ENCODE measurements at regions not wholly inside any gene's neighbourhood (a gene's known extent, or its start where the extent isn't known, plus 50 kb on each side); places are given as distances from the start of the nearest gene placed in this dataset.

- TF ChIP-seq POLR2A (IDR thresholded peaks at IDR 0.05; ENCODE audit: low read depth) (no peak), EP300 (IDR thresholded peaks at IDR 0.05) (no peak), POLR2AphosphoS5 (IDR thresholded peaks at IDR 0.05) (no peak), CTCF (IDR thresholded peaks at IDR 0.05) (no peak)
- Histone ChIP-seq H3K4me1 (no peaks in the 10 kb centered on the region), H3K27ac (replicated peaks in 1 of 4) (no peak overlapping the region), H3K9me3 (no peaks in the 10 kb centered on the region), H3K36me3 (no peaks in the 10 kb centered on the region), H3K27me3 (no peaks in the 10 kb centered on the region), H3K4me3 (no peak overlapping the region)
- WGBS, result 64% methylated on average over 1 of the region's 1 CpG
- DNase-seq (ENCODE audit: extremely low spot score), result no peak
- intact Hi-C loops (cut with DNase I), result no loop called here
Observed at GRCh38 chr3:73120710-73121109, 59.3 kb downstream of the EBLN2 start.

DNA sequence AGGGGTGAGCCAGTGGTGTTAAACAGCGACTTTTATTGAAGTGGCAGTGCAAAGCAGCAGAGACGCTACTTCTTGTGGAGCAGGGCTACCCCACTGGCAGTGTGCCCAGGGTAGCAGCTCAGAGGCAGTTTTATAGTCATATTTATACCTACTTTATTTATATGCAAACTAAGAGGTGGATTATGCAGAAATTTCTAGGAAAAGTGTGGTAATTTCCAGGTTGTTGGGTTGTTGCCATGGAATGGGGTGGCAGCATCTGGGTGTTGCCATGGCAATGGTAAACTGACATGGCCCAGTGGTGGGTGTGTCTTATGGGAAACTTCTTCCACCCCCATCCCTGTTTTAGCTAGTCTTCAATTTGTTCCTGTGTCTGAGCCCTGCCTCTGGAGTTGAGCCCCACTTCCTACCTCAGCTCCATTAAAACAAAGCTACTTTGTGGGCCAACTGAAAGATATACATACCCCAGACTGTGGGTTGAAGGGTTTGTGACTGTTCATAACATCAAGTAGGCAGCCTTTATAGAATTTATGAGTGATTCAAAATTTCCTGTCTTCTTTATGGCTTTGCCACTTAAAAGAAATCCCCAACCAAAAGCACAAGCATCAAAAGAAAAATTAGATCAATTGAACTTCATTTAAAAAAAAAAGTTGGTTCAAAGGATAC is 60.3 kb downstream of the EBLN2 start:
- DNase-seq (ENCODE audit: extremely low spot score), result peak; percentile 37
- Histone ChIP-seq H3K36me3 (no peaks in the 10 kb centered on the region), H3K4me1 (no peaks in the 10 kb centered on the region), H3K27me3 (no peaks in the 10 kb centered on the region), H3K27ac (replicated peaks in 1 of 4) (no peak overlapping the region), H3K4me3 (no peak overlapping the region), H3K9me3 (no peaks in the 10 kb centered on the region)
- intact Hi-C loops (cut with DNase I), result no loop called here
- no peak for TF ChIP-seq POLR2AphosphoS5 (IDR thresholded peaks at IDR 0.05)
- no peak for TF ChIP-seq POLR2A (IDR thresholded peaks at IDR 0.05; ENCODE audit: low read depth)
- no peak for TF ChIP-seq EP300 (IDR thresholded peaks at IDR 0.05)
- TF ChIP-seq CTCF (IDR thresholded peaks at IDR 0.05), result no peak
- WGBS, result 95% methylated on average over 2 of the region's 2 CpGs

DNA sequence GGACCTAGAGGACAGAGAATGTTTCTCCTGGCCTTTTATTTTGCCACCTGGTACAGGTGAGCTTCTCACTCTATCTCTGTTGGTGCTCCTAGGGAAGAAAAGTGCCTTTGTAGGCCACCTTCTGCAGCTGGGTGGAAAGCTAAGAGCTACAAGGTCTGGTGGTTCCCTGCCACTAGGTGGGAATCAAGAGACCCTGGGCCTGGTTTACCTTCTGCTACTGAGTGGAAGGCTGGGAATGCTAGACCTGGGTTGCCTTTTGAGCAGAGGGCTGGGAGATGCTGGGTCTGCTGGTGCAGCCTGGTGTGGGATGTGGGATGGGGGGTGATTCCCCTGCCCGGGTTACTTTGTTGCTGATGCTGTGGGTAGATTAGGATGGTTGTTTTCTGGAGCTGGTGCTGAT is 72.6 kb downstream of the EBLN2 start:
- H3K9me3 ChIP-seq, result peaks cover 0 to 11% (median 8%) of the 10 kb centered on the region in 4 donors
- no peaks in the 10 kb centered on the region for H3K4me1 ChIP-seq
- DNase-seq (ENCODE audit: extremely low spot score), result peak; percentile 50
- H3K4me3 ChIP-seq, result no peak overlapping the region
- no peaks in the 10 kb centered on the region for H3K27me3 ChIP-seq
- WGBS, result 25% methylated on average over 1 of the region's 1 CpG
- TF ChIP-seq CTCF (IDR thresholded peaks at IDR 0.05) (no peak), POLR2A (IDR thresholded peaks at IDR 0.05; ENCODE audit: low read depth) (no peak), EP300 (IDR thresholded peaks at IDR 0.05) (no peak), POLR2AphosphoS5 (IDR thresholded peaks at IDR 0.05) (no peak)
- H3K36me3 ChIP-seq, result no peaks in the 10 kb centered on the region
- intact Hi-C loops (cut with DNase I), result loop anchor here (10.0 kb wide), 1 partner anchor 231 kb away; no protein-coding TSS in a partner anchor
- H3K27ac ChIP-seq (replicated peaks in 1 of 4), result no peak overlapping the region

DNA sequence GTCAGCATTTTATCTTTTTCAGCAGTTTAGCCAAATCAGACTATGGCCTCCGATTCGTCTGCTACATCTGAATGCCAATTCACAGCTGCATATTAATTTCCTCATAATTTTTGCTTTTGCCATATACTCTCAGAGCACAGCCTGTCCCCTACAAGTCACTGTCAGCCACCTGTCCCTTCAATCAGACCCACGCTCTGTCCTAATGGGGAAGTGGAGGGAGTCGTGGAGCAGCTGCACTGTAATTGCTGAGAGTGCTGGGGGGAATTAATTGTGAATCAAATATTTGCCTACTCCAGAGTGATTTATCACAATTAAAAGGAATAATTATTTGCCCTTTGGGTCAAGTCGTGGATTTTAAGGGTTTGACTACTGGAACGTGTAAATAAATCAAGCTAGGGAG is 75.5 kb downstream of the EBLN2 start:
- Histone ChIP-seq H3K4me1 (peaks cover 0 to 3% (median 0%) of the 10 kb centered on the region in 4 donors), H3K9me3 (peaks cover 0 to 11% (median 8%) of the 10 kb centered on the region in 4 donors), H3K27me3 (no peaks in the 10 kb centered on the region), H3K27ac (replicated peaks in 1 of 4) (no peak overlapping the region), H3K4me3 (no peak overlapping the region), H3K36me3 (no peaks in the 10 kb centered on the region)
- DNase-seq (ENCODE audit: extremely low spot score), result peak; percentile 37
- intact Hi-C loops (cut with DNase I), result loop anchor here (10.0 kb wide), 1 partner anchor 228 kb away; no protein-coding TSS in a partner anchor
- 86% methylated on average over 6 of the region's 6 CpGs for WGBS
- TF ChIP-seq POLR2AphosphoS5 (IDR thresholded peaks at IDR 0.05) (no peak), POLR2A (IDR thresholded peaks at IDR 0.05; ENCODE audit: low read depth) (no peak), CTCF (IDR thresholded peaks at IDR 0.05) (no peak), EP300 (IDR thresholded peaks at IDR 0.05) (no peak)
